A549 (cell line): ENCODE measurements at regions not wholly inside any gene's neighbourhood (a gene's known extent, or its start where the extent isn't known, plus 50 kb on each side); places are given as distances from the start of the nearest gene placed in this dataset.

Source experiments
- ATAC-seq, 2 experiments: fragments of 200-7000 bp in 1 of 2; fragments of >200 bp in 1 of 2; cut with Nextera tagmentation in 1 of 2; cut with Tn5 transposase in 1 of 2; 3 replicates each; pipeline versions ENCODE4 v1.8.0 to v1.9.1; 2018 to 2020; ENCODE audit warnings: mild to moderate bottlenecking in 1 of 2, moderate library complexity in 1 of 2
- CTCF ChIA-PET: fragments of 300-600 bp; sonication (Branson Sonifier 250); formaldehyde crosslinking; extraction: SDS; loops from one replicate; lab custom pipeline; 2021; ENCODE audit warnings: antibody characterized with exemption, inconsistent platforms; lab: Yijun Ruan, JAX
- POLR2A ChIA-PET: fragments of 350-600 bp; formaldehyde crosslinking; extraction: SDS; loops from one replicate; lab custom pipeline; 2021; ENCODE audit warnings: antibody characterized with exemption, inconsistent platforms; lab: Yijun Ruan, JAX
- DNase-seq, 2 experiments: peaks; one replicate each; pipeline versions ENCODE4 v3.0.0 to v3.0.0-alpha.2; 2011 to 2016; ENCODE audit warnings: low read depth in 1 of 2, low spot score in 1 of 2
- FAIRE-seq: peaks from 2 replicates; lab custom pipeline; 2011; peaks lifted over from hg19 to GRCh38; lab: Jason Lieb, UNC
- H3K27ac ChIP-seq, 2 experiments: fragments of >200 bp; sonication (Bioruptor Twin); formaldehyde crosslinking; 3 replicates each; pipeline ENCODE4 v1.5.1; 2016 to 2017
- H3K4me1 ChIP-seq: fragments of >200 bp; sonication (Bioruptor Twin); formaldehyde crosslinking; 3 replicates; pipeline ENCODE4 v1.6.1; 2016
- H3K4me2 ChIP-seq: fragments of >200 bp; sonication (Bioruptor Twin); formaldehyde crosslinking; 3 replicates; pipeline ENCODE4 v1.6.1; 2016
- H3K4me3 ChIP-seq: fragments of >200 bp; sonication (Bioruptor Twin); formaldehyde crosslinking; 3 replicates; pipeline ENCODE4 v1.5.1; 2016
- H3K9me3 ChIP-seq: fragments of >200 bp; sonication (Bioruptor Twin); formaldehyde crosslinking; 3 replicates; pipeline ENCODE4 v1.6.1; 2016
- BCL3 ChIP-seq: fragments of >200 bp; sonication (Bioruptor Twin); formaldehyde crosslinking; IDR thresholded peaks from 3 replicates; pipeline ENCODE4 v1.6.1; 2016
- CHD2 ChIP-seq: fragments of 150-350 bp; IDR thresholded peaks from 2 replicates; pipeline ENCODE4 v1.6.1; 2014; ENCODE audit warnings: low read length; ENCODE audit not compliant: partially characterized antibody
- CHD4 ChIP-seq: fragments of 200-600 bp; sonication (generic); IDR thresholded peaks from 2 replicates; pipeline ENCODE4 v1.6.1; 2016; ENCODE audit warnings: antibody characterized with exemption, mild to moderate bottlenecking, borderline replicate concordance
- EHMT2 ChIP-seq: fragments of 200-600 bp; sonication (generic); IDR thresholded peaks from 2 replicates; pipeline ENCODE4 v1.6.1; 2016; ENCODE audit warnings: antibody characterized with exemption, low read depth, mild to moderate bottlenecking, moderate library complexity
- ELK1 ChIP-seq: fragments of 150-350 bp; IDR thresholded peaks from 2 replicates; pipeline ENCODE4 v1.6.1; 2014; ENCODE audit warnings: low read depth, mild to moderate bottlenecking, low read length
- EP300 ChIP-seq, 2 experiments: fragments of >200 bp; sonication (Bioruptor Twin); formaldehyde crosslinking; IDR thresholded peaks; 2 replicates in 1 of 2; 3 replicates in 1 of 2; pipeline ENCODE4 v1.6.1; 2016 to 2017
- ESRRA ChIP-seq: fragments of 150-350 bp; IDR thresholded peaks from 2 replicates; pipeline ENCODE4 v1.6.1; 2014; ENCODE audit warnings: mild to moderate bottlenecking, low read length, borderline replicate concordance
- FOSL2 ChIP-seq, 2 experiments: fragments of 450-650 bp in 1 of 2; fragments of >200 bp in 1 of 2; sonication (Bioruptor Twin) in 1 of 2; formaldehyde crosslinking; IDR thresholded peaks; 2 replicates each; pipeline versions ENCODE4 v1.5.0 to v1.6.1; 2016 to 2020; ENCODE audit warnings: mild to moderate bottlenecking in 1 of 2, moderate library complexity in 1 of 2
- FOXS1 ChIP-seq: fragments of 250-450 bp; sonication (Bioruptor Pico); IDR thresholded peaks from 2 replicates; pipeline ENCODE4 v1.5.0; 2020; ENCODE audit warnings: mild to moderate bottlenecking, moderate library complexity
- GATA3 ChIP-seq: IDR thresholded peaks from 2 replicates; pipeline ENCODE4 v1.6.1; 2012; ENCODE audit warnings: borderline replicate concordance
- HES2 ChIP-seq: fragments of >200 bp; sonication (Bioruptor Twin); formaldehyde crosslinking; IDR thresholded peaks from 2 replicates; pipeline ENCODE4 v1.6.1; 2016
- HOXB5 ChIP-seq: fragments of 250-450 bp; sonication (Bioruptor Pico); IDR thresholded peaks from 2 replicates; pipeline ENCODE4 v1.5.0; 2020; ENCODE audit warnings: mild to moderate bottlenecking, moderate library complexity
- JUN ChIP-seq, 2 experiments: fragments of >200 bp; sonication (Bioruptor Twin); formaldehyde crosslinking; IDR thresholded peaks; 2 replicates in 1 of 2; 3 replicates in 1 of 2; pipeline ENCODE4 v1.6.1; 2016 to 2017
- KDM1A ChIP-seq: fragments of 200-600 bp; sonication (generic); IDR thresholded peaks from 2 replicates; pipeline ENCODE4 v1.6.1; 2016; ENCODE audit warnings: low read depth, mild to moderate bottlenecking
- KDM5A ChIP-seq: fragments of 200-600 bp; sonication (generic); IDR thresholded peaks from 2 replicates; pipeline ENCODE4 v1.6.1; 2016; ENCODE audit warnings: antibody characterized with exemption, mild to moderate bottlenecking
- MAFK ChIP-seq: fragments of 450-650 bp; IDR thresholded peaks from 2 replicates; pipeline ENCODE4 v1.6.1; 2014; ENCODE audit not compliant: partially characterized antibody
- RAD21 ChIP-seq, 2 experiments: fragments of >200 bp in 1 of 2; sonication (Bioruptor Twin) in 1 of 2; formaldehyde crosslinking in 1 of 2; IDR thresholded peaks in 1 of 2; conservative IDR thresholded peaks in 1 of 2; 2 replicates in 1 of 2; 3 replicates in 1 of 2; pipeline ENCODE4 v1.6.1; 2012 to 2018; ENCODE audit warnings: inconsistent platforms in 1 of 2
- TFCP2L1 ChIP-seq: fragments of 250-450 bp; sonication (Bioruptor Pico); IDR thresholded peaks from 2 replicates; pipeline ENCODE4 v1.5.0; 2021; ENCODE audit warnings: mild to moderate bottlenecking
- TP53 ChIP-seq: fragments of 250-450 bp; sonication (Bioruptor Pico); IDR thresholded peaks from 2 replicates; pipeline ENCODE4 v1.5.0; 2021; ENCODE audit warnings: mild to moderate bottlenecking, moderate library complexity
- USF2 ChIP-seq: fragments of 450-650 bp; IDR thresholded peaks from 2 replicates; pipeline ENCODE4 v1.6.1; 2014; ENCODE audit warnings: antibody characterized with exemption
- ZFP36 ChIP-seq: fragments of 450-650 bp; IDR thresholded peaks from 2 replicates; pipeline ENCODE4 v1.6.1; 2014; ENCODE audit warnings: borderline replicate concordance; ENCODE audit not compliant: partially characterized antibody
- WGBS: methylation state at CpG from one replicate; pipeline ENCODE4 v1.1.6; 2017; ENCODE audit errors: missing lambda C conversion rate; 5-methylcytosine and 5-hydroxymethylcytosine counted together
- TF ChIP-seq, protein P1 (sequence below): fragments of 250-450 bp; sonication (Bioruptor Pico); IDR thresholded peaks from 2 replicates; pipeline ENCODE4 v1.5.0; 2021; ENCODE audit warnings: mild to moderate bottlenecking, moderate library complexity, borderline replicate concordance
- TF ChIP-seq, protein P2 (sequence below): IDR thresholded peaks from 2 replicates; pipeline ENCODE4 v1.6.1; 2012

DNA sequence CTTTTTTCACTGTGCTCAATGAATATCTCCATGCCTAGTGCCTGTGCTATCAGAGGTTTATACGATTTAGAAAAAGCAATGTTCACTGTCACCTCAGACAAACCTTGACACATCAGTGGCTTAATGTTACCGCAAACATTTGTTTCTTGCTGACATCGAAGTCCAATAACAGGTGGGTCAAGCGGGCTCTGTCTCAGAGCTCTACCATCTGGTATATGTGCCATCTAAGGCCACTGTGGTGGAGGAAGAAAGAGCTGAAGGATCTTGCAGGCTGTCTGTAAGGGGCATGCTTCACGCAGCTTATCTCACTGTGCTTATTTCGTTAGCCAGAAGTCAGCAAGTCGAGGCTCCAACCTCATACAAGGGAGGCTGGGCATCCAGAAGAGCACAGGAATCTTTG lies 189.5 kb upstream of the NTF3 start (continued):
- TF ChIP-seq GATA3 = no peak

GRCh38 chr12:5243014-5243413 lies 188.9 kb upstream of the NTF3 start:
- no peak for FAIRE-seq
- POLR2A ChIA-PET = no interaction called here
- no peak overlapping the region for H3K27ac ChIP-seq
- no peak overlapping the region for H3K4me2 ChIP-seq
- no peaks in the 10 kb centered on the region for H3K4me1 ChIP-seq
- no peak for DNase-seq
- no peak for TF ChIP-seq CHD2
- TF ChIP-seq RAD21 (conservative IDR thresholded peaks at IDR 0.05 in 1 of 2, IDR thresholded peaks at IDR 0.05 in 1 of 2) = no peak
- TF ChIP-seq TFCP2L1 (CRISPR knock-in tag) = no peak
- no peak for TF ChIP-seq MAFK
- TF ChIP-seq EP300 (IDR thresholded peaks at IDR 0.05) = no peak
- TF ChIP-seq GATA3 = no peak
- no peak for TF ChIP-seq ELK1
- TF ChIP-seq ESRRA = no peak
- TF ChIP-seq FOXS1 (CRISPR knock-in tag) = no peak
- no peak for TF ChIP-seq CHD4
- no peak for TF ChIP-seq EHMT2
- no peak for TF ChIP-seq FOSL2 (IDR thresholded peaks at IDR 0.05)
- no peak for TF ChIP-seq FOSL2 (CRISPR knock-in tag; IDR thresholded peaks at IDR 0.05)
- TF ChIP-seq, protein P1, sequence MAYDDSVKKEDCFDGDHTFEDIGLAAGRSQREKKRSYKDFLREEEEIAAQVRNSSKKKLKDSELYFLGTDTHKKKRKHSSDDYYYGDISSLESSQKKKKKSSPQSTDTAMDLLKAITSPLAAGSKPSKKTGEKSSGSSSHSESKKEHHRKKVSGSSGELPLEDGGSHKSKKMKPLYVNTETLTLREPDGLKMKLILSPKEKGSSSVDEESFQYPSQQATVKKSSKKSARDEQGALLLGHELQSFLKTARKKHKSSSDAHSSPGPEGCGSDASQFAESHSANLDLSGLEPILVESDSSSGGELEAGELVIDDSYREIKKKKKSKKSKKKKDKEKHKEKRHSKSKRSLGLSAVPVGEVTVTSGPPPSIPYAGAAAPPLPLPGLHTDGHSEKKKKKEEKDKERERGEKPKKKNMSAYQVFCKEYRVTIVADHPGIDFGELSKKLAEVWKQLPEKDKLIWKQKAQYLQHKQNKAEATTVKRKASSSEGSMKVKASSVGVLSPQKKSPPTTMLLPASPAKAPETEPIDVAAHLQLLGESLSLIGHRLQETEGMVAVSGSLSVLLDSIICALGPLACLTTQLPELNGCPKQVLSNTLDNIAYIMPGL (CRISPR knock-in tag) = no peak
- TF ChIP-seq HOXB5 (CRISPR knock-in tag) = no peak
- no peak for TF ChIP-seq TP53 (CRISPR knock-in tag)
- no peak for TF ChIP-seq ZFP36
- no peak for TF ChIP-seq BCL3
- TF ChIP-seq HES2 = no peak
- TF ChIP-seq, protein P2, sequence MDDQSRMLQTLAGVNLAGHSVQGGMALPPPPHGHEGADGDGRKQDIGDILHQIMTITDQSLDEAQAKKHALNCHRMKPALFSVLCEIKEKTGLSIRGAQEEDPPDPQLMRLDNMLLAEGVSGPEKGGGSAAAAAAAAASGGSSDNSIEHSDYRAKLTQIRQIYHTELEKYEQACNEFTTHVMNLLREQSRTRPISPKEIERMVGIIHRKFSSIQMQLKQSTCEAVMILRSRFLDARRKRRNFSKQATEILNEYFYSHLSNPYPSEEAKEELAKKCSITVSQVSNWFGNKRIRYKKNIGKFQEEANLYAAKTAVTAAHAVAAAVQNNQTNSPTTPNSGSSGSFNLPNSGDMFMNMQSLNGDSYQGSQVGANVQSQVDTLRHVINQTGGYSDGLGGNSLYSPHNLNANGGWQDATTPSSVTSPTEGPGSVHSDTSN = no peak
- TF ChIP-seq, all 56 proteins: peak for 0
- WGBS = 1% methylated on average over 4 of the region's 4 CpGs
- Histone ChIP-seq H3K9me3 (no peaks in the 10 kb centered on the region), H3K4me3 (no peak overlapping the region)
- CTCF ChIA-PET = no interaction called here
- ATAC-seq = no peak

DNA sequence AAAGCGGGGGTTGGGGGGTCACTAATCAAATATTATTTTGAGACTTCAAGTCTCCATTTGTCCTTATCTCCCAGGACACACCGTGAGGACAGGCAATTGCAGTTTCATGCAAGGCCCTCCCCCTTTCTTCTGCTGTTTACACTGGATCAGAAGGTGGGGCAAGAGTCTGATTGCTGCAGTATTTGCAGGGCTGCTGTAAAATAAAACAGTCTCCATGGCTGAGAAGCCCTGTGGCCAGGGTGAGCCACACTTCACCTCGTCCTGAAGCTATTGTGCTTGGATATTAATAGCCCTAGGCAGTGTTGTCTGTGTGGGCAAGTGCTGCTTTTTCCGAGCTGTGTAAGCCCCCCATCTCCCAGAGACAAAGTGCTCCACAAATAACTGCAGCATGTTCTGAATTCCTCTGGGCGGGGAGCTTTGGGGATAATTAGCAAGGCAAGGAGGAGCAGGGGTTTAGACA lies 187.4 kb upstream of the NTF3 start:
- Histone ChIP-seq H3K4me1 (no peaks in the 10 kb centered on the region), H3K4me2 (no peak overlapping the region), H3K27ac (no peak overlapping the region), H3K4me3 (no peak overlapping the region), H3K9me3 (no peaks in the 10 kb centered on the region)
- WGBS = 1% methylated on average over 5 of the region's 5 CpGs
- POLR2A ChIA-PET = no interaction called here
- TF ChIP-seq JUN (IDR thresholded peaks at IDR 0.05) = no peak
- no peak for TF ChIP-seq KDM1A
- no peak for TF ChIP-seq FOXS1 (CRISPR knock-in tag)
- no peak for TF ChIP-seq KDM5A
- no peak for TF ChIP-seq USF2
- no peak for TF ChIP-seq CHD2
- no peak for TF ChIP-seq EHMT2
- DNase-seq (no peak), FAIRE-seq (no peak), ATAC-seq (no peak)
- CTCF ChIA-PET = no interaction called here
